ENCODE measurements at regions not wholly inside any gene's neighbourhood (a gene's known extent, or its start where the extent isn't known, plus 50 kb on each side); places are given as distances from the start of the nearest gene placed in this dataset.

- POLR2A ChIA-PET (ENCODE audit: unreplicated experiment), result interaction anchor here (0.6 kb wide), 1 partner anchor 25 kb away, joined by 3 read pairs; no protein-coding TSS in a partner anchor
- no TSS peak for BruUV-seq (replicated peaks)
- Histone ChIP-seq H3K27ac (ENCODE audit: low read length) (no peak overlapping the region), H3K27me3 (ENCODE audit: low read length) (no peaks in the 10 kb centered on the region), H3K4me1 (ENCODE audit: insufficient read depth, low read length) (no peaks in the 10 kb centered on the region), H2AFZ (ENCODE audit: low read length) (no peak overlapping the region), H3K4me3 (ENCODE audit: low read length) (no peak overlapping the region), H3K36me3 (ENCODE audit: low read depth, low read length) (no peaks in the 10 kb centered on the region), H3K4me2 (ENCODE audit: low read length) (no peak overlapping the region), H3K9me2 (replicated peaks; ENCODE audit: low read length) (no peaks in the 10 kb centered on the region), H3F3A (ENCODE audit: low read length, unreplicated experiment) (no peaks in the 10 kb centered on the region), H3K9me3 (ENCODE audit: low read length) (no peaks in the 10 kb centered on the region), H4K20me1 (ENCODE audit: low read length) (no peaks in the 10 kb centered on the region), H3K9ac (ENCODE audit: low read length) (no peak overlapping the region), H3K79me2 (ENCODE audit: low read length) (no peaks in the 10 kb centered on the region)
- intact Hi-C loops (cut with micrococcal nuclease), result no loop called here
- ATAC-seq (no peak), DNase-seq (no peak)
- CTCF ChIA-PET, result interaction anchor here (0.6 kb wide), 1 partner anchor 71 kb away, joined by 5 read pairs; the partner anchor contains the start of gene SLC39A10
- no peak for TF ChIP-seq EZH2 (IDR thresholded peaks at IDR 0.05; ENCODE audit: low read length, unreplicated experiment)
- TF ChIP-seq EZH2phosphoT487 (IDR thresholded peaks at IDR 0.05; ENCODE audit: borderline replicate concordance, low read length), result no peak
- TF ChIP-seq, protein P1, sequence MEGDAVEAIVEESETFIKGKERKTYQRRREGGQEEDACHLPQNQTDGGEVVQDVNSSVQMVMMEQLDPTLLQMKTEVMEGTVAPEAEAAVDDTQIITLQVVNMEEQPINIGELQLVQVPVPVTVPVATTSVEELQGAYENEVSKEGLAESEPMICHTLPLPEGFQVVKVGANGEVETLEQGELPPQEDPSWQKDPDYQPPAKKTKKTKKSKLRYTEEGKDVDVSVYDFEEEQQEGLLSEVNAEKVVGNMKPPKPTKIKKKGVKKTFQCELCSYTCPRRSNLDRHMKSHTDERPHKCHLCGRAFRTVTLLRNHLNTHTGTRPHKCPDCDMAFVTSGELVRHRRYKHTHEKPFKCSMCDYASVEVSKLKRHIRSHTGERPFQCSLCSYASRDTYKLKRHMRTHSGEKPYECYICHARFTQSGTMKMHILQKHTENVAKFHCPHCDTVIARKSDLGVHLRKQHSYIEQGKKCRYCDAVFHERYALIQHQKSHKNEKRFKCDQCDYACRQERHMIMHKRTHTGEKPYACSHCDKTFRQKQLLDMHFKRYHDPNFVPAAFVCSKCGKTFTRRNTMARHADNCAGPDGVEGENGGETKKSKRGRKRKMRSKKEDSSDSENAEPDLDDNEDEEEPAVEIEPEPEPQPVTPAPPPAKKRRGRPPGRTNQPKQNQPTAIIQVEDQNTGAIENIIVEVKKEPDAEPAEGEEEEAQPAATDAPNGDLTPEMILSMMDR (conservative IDR thresholded peaks at IDR 0.05; ENCODE audit: low read depth, low read length), result no peak
These were observed 70.8 kb upstream of the SLC39A10 start for GRCh38 chr2:195586062-195586714.

DNA sequence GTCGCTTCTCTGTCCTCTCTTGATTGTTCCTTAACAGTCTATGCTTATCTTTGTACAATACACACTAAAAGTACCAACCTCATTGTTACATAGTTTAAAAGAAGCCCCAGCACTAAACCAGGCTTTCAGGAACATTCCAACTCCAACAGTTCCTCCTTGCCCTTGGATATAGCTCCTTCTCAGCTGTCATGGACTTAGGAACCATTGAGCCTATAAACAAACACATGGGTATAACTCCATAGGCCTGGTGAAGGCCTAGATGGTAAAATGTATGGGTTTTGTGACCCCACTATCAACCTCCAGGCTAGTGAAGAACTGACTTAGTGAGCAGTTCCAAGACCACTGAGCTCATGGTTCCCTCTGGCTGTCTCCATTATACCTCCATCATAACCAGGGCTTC, 74.8 kb upstream of the SLC39A10 start:
- no peaks in the 10 kb centered on the region for H3K9me3 ChIP-seq (ENCODE audit: low read length)
- no TSS peak for BruUV-seq (replicated peaks)
- no peak overlapping the region for H3K4me2 ChIP-seq (ENCODE audit: low read length)
- H3K4me1 ChIP-seq (ENCODE audit: insufficient read depth, low read length), result no peaks in the 10 kb centered on the region
- no peaks in the 10 kb centered on the region for H3F3A ChIP-seq (ENCODE audit: low read length, unreplicated experiment)
- H3K79me2 ChIP-seq (ENCODE audit: low read length), result no peaks in the 10 kb centered on the region
- no peaks in the 10 kb centered on the region for H4K20me1 ChIP-seq (ENCODE audit: low read length)
- ChIA-PET CTCF (no interaction called here), POLR2A (ENCODE audit: unreplicated experiment) (no interaction called here)
- no peak overlapping the region for H2AFZ ChIP-seq (ENCODE audit: low read length)
- ATAC-seq (no peak), DNase-seq (no peak)
- no peak overlapping the region for H3K27ac ChIP-seq (ENCODE audit: low read length)
- H3K4me3 ChIP-seq (ENCODE audit: low read length), result no peak overlapping the region
- intact Hi-C loops (cut with micrococcal nuclease), result no loop called here
- no peak for TF ChIP-seq EZH2 (IDR thresholded peaks at IDR 0.05; ENCODE audit: low read length, unreplicated experiment)
- H3K9ac ChIP-seq (ENCODE audit: low read length), result no peak overlapping the region
- no peaks in the 10 kb centered on the region for H3K36me3 ChIP-seq (ENCODE audit: low read depth, low read length)
- no peaks in the 10 kb centered on the region for H3K27me3 ChIP-seq (ENCODE audit: low read length)
- no peaks in the 10 kb centered on the region for H3K9me2 ChIP-seq (replicated peaks; ENCODE audit: low read length)

DNA sequence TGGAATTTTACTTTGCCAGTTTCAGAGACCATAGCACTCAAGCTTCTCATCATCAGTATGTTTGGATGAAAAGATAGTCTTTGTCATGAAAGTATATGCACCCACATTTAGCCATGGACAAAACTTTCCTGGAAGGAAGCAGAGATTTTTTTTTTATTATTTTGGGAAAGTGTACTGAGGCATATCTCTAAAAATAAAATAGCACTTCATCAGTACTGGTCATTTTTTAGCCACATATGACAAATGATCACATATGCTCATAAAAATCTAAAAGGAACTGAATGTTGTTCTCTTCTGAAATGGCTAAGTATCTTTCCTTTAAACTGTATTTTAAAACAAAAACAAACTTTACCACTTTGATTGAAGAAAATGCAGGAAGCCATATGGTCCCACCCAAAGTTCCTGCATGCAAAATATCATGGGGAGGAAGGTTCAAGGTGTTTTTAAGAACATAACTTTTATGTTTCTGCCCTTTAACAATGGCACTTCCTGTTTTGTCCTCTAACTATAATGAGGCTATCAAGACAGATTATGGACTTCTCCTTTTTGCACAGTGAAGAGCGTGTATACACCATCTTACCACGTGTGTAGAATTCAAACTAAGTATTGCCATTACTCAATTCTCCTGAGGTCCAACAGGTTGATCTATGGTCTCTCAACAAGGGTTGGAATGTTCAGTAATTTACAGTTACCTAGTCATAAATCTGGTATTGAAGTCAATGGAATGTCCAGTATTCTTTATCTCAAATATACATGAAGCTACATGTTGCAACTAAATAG, 77.1 kb upstream of the SLC39A10 start:
- ATAC-seq, result no peak
- Histone ChIP-seq H3K79me2 (ENCODE audit: low read length) (no peaks in the 10 kb centered on the region), H3K27me3 (ENCODE audit: low read length) (no peaks in the 10 kb centered on the region), H3K4me3 (ENCODE audit: low read length) (no peak overlapping the region), H3K36me3 (ENCODE audit: low read depth, low read length) (no peaks in the 10 kb centered on the region), H3K9me2 (replicated peaks; ENCODE audit: low read length) (no peaks in the 10 kb centered on the region), H3K9me3 (ENCODE audit: low read length) (no peaks in the 10 kb centered on the region), H4K20me1 (ENCODE audit: low read length) (no peaks in the 10 kb centered on the region), H2AFZ (ENCODE audit: low read length) (no peak overlapping the region), H3K4me1 (ENCODE audit: insufficient read depth, low read length) (peaks cover 13% of the 10 kb centered on the region), H3K27ac (ENCODE audit: low read length) (no peak overlapping the region), H3K4me2 (ENCODE audit: low read length) (no peak overlapping the region), H3F3A (ENCODE audit: low read length, unreplicated experiment) (no peaks in the 10 kb centered on the region), H3K9ac (ENCODE audit: low read length) (no peak overlapping the region)
- intact Hi-C loops (cut with micrococcal nuclease), result loop anchor here (5.0 kb wide), 2 partner anchors 357 to 487 kb away; partner anchors contain the start of gene DNAH7
- no peak for DNase-seq
- no TSS peak for BruUV-seq (replicated peaks)
- TF ChIP-seq, protein P1 (conservative IDR thresholded peaks at IDR 0.05; ENCODE audit: low read depth, low read length), result no peak
- CTCF ChIA-PET, result no interaction called here
- POLR2A ChIA-PET (ENCODE audit: unreplicated experiment), result no interaction called here
